ENCODE measurements at regions not wholly inside any gene's neighbourhood (a gene's known extent, or its start where the extent isn't known, plus 50 kb on each side); places are given as distances from the start of the nearest gene placed in this dataset.

- no peak overlapping the region for H2AK5ac ChIP-seq (ENCODE audit: low read depth, low read length)
- H4K8ac ChIP-seq (ENCODE audit: low read depth in 2 of 2, low read length in 2 of 2): no peak overlapping the region
- H3K23ac ChIP-seq (ENCODE audit: low read depth, low read length): no peak overlapping the region
- no peak overlapping the region for H3K9ac ChIP-seq (ENCODE audit: low read depth, low read length)
- H2BK15ac ChIP-seq (ENCODE audit: low read depth, low read length): no peak overlapping the region
- no CpG with 5 or more reads among the region's 1 CpG for WGBS, 2 experiments (ENCODE audit: extremely low coverage in 2 of 2, insufficient read length in 1 of 2)
- in situ Hi-C loops (cut with MboI; ENCODE audit: low sequenced_read_pairs) (no loop called here), dilution Hi-C loops (cut with HindIII; ENCODE audit: low sequenced_read_pairs, unreplicated experiment) (no loop called here), intact Hi-C loops (cut with micrococcal nuclease) (loop anchor here (10.0 kb wide), 1 partner anchor 607 kb away; no protein-coding TSS in a partner anchor)
- no peak overlapping the region for H2BK5ac ChIP-seq (ENCODE audit: low read depth, low read length, poor library complexity, severe bottlenecking)
- POLR2A ChIA-PET (ENCODE audit: unreplicated experiment): no interaction called here
- H3K4me3 ChIP-seq (ENCODE audit: insufficient read depth, low read depth, low read length): no peak overlapping the region
- DNase-seq (peak; percentile 11), ATAC-seq (ENCODE audit: low read depth) (no peak)
- H3K27ac ChIP-seq (ENCODE audit: insufficient read depth, low read length): no peak overlapping the region
- TF ChIP-seq FOS (IDR thresholded peaks at IDR 0.05; ENCODE audit: low read depth, low read length): no peak
- TF ChIP-seq RCOR1 (IDR thresholded peaks at IDR 0.05; ENCODE audit: insufficient replicate concordance, low read length): no peak
- no peak for TF ChIP-seq MAFK (IDR thresholded peaks at IDR 0.05; ENCODE audit: low read depth, low read length)
- no peak for TF ChIP-seq CHD1 (IDR thresholded peaks at IDR 0.05; ENCODE audit: low read depth, low read length)
- TF ChIP-seq MXI1 (IDR thresholded peaks at IDR 0.05; ENCODE audit: borderline replicate concordance, low read depth, low read length): no peak
- TF ChIP-seq RFX5 (IDR thresholded peaks at IDR 0.05; ENCODE audit: low read depth, low read length): no peak
- no peak for TF ChIP-seq BHLHE40 (IDR thresholded peaks at IDR 0.05; ENCODE audit: low read depth, low read length)
- TF ChIP-seq USF2 (IDR thresholded peaks at IDR 0.05; ENCODE audit: low read depth, low read length): no peak
- TF ChIP-seq CTCF (conservative IDR thresholded peaks at IDR 0.05; ENCODE audit: low read depth, low read length): no peak
- no peak for TF ChIP-seq RAD21 (IDR thresholded peaks at IDR 0.05; ENCODE audit: low read length)
- no peak for TF ChIP-seq CEBPB (IDR thresholded peaks at IDR 0.05; ENCODE audit: low read depth, low read length)
- no peak for TF ChIP-seq POLR2A (IDR thresholded peaks at IDR 0.05; ENCODE audit: low read depth, low read length)
- no peak for TF ChIP-seq MAZ (IDR thresholded peaks at IDR 0.05; ENCODE audit: borderline replicate concordance, low read depth, low read length)
- TF ChIP-seq SMC3 (IDR thresholded peaks at IDR 0.05; ENCODE audit: low read depth, low read length): no peak
- no peak for TF ChIP-seq NFE2L2 (IDR thresholded peaks at IDR 0.05; ENCODE audit: low read depth, low read length)
- TF ChIP-seq ELK1 (IDR thresholded peaks at IDR 0.05; ENCODE audit: borderline replicate concordance, low read depth, low read length): no peak
- no peak overlapping the region for H4K5ac ChIP-seq (ENCODE audit: low read depth, low read length)
- H3K14ac ChIP-seq (replicated peaks; ENCODE audit: low read depth, low read length): no peak overlapping the region
- no peak overlapping the region for H2AK9ac ChIP-seq (replicated peaks; ENCODE audit: low read depth, low read length, poor library complexity)
- no peaks in the 10 kb centered on the region for H3K79me1 ChIP-seq (ENCODE audit: low read depth in 1 of 2, low read length in 2 of 2)
- H3K36me3 ChIP-seq (ENCODE audit: control insufficient read depth, insufficient read depth, low read length): no peaks in the 10 kb centered on the region
- no peaks in the 10 kb centered on the region for H3K4me1 ChIP-seq (ENCODE audit: control insufficient read depth, insufficient read depth, low read length)
- H3K9me1 ChIP-seq (ENCODE audit: insufficient read depth, low read length): no peaks in the 10 kb centered on the region
- H3K56ac ChIP-seq (ENCODE audit: extremely low read depth, insufficient read depth, low read length): no peak overlapping the region
- CTCF ChIA-PET: no interaction called here
- H3K4ac ChIP-seq (ENCODE audit: low read depth, low read length): no peak overlapping the region
- no peaks in the 10 kb centered on the region for H3K9me3 ChIP-seq (ENCODE audit: control insufficient read depth, insufficient read depth, low read length)
- no TSS peak for BruUV-seq (replicated peaks)
- no peak overlapping the region for H3K18ac ChIP-seq (ENCODE audit: low read depth, low read length)
- H2BK120ac ChIP-seq (ENCODE audit: low read depth, low read length): no peak overlapping the region
- H3K4me2 ChIP-seq (ENCODE audit: low read depth, low read length): no peak overlapping the region
- H4K20me1 ChIP-seq (ENCODE audit: insufficient read depth, low read length): no peaks in the 10 kb centered on the region
- no peak overlapping the region for H2AFZ ChIP-seq (replicated peaks; ENCODE audit: low read length, poor library complexity)
- H3K27me3 ChIP-seq (ENCODE audit: control insufficient read depth, insufficient read depth, low read length): no peaks in the 10 kb centered on the region
- H2BK20ac ChIP-seq (ENCODE audit: low read depth, low read length): no peak overlapping the region
- H4K91ac ChIP-seq (ENCODE audit: insufficient read depth, low read depth, low read length): no peak overlapping the region
Observed at GRCh38 chr7:115471891-115472290, 550.0 kb downstream of the MDFIC start.
